ENCODE measurements at regions not wholly inside any gene's neighbourhood (a gene's known extent, or its start where the extent isn't known, plus 50 kb on each side); places are given as distances from the start of the nearest gene placed in this dataset.

DNA sequence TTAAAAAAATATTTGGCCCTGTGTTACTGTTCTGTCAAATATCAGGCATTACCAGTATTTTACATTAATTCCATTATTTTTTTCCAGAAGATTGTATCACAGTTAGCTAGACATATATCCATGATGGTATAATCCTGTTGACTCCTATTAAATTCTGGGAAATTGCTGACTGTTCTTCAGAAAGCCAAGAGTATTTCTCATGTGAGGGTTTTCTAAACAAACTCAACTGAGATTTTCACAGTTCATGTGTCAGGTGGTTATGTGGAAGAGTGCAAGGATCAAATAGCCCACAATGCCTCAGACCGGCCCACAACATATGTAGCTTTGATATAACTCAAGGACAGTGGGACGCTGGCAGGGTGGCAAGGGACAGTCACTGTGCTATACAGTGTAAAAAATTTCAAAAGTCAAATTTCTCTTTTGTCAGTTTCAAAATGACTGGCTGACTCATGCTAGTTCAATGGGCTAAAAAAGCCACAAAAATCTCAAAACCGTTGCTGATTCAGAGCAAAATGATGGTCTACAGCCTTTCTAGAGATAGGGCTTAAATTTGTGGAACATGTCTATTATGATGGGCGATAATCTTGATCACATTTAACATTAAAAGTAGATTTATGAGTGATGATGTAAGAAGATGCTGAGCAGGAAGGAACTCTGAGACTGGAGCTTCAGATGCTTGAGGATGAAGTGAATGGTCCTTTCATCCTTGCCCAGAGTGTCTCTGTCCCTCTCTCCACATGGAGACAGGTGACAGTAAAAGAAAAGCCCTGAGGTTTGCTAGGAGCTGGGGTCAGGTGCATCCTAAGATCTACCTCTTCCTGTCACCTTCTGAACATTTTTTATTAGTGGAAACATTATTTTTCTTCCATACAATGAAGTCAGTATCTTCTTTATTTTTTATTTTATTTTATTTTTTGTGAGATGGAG is 175.8 kb upstream of the PIEZO2 start:
- in situ Hi-C loops (cut with HindIII; ENCODE audit: low sequenced_read_pairs), result no loop called here

DNA sequence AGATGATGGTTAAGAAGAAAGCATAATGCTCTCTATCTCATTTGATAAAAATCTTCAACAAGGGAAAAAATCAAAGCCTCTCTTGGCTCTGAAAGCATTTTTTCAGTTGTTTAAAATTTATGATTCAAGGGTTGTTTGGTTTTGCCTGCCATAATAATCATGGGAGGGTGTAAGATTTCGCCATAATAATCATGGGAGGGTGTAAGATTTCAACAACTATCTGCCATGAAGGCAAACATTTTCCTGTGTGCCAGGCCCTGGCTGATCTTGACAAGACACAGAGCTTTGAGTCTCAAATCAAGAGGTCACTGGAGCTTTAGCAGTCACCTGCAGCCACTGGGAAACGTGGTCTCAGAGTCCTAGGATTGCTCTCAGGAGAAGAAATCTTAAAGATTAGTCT is 175.1 kb upstream of the PIEZO2 start:
- in situ Hi-C loops (cut with HindIII; ENCODE audit: low sequenced_read_pairs), result no loop called here

DNA sequence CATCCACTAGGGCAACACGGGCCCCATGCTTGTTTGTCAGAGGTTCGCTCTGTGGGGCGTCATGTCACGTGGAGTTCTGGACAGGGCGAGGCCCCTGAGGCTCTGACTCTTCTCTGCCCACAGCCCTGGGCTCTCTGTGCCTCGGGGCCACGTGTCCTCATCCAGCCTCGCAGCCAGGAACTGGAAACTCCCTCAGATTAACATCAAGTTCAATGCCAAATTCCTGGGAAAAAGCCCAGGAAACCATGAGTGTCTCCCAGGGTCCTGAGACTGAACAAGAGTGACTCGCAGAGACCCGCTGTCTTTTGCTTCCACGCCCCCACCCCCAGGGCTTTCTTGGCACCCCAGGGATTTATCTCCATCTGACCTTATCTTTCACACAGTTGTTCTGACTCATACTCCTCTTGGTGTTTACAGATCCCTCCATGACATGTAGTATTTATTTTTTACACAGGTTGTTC is 174.0 kb upstream of the PIEZO2 start:
- in situ Hi-C loops (cut with HindIII; ENCODE audit: low sequenced_read_pairs), result no loop called here

DNA sequence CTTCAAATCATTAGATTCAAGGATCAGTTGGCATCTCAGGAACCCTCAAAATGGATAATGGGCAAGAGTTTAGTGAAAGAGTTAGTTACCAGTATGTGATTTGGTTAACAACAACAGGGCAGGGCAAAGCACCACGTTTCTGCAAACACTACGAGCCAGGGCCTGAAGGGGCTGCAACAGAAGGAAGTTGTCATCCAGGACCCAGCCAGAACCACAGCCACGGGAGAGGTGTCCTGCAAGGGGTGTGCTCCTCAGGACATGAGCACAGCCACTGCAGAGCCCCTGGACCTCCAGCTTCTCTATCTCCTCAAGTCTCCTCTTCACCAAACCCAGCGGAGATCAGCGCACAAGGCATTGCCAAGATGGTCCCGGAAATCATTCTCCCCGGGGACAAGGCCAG is 173.3 kb upstream of the PIEZO2 start:
- in situ Hi-C loops (cut with HindIII; ENCODE audit: low sequenced_read_pairs), result no loop called here

DNA sequence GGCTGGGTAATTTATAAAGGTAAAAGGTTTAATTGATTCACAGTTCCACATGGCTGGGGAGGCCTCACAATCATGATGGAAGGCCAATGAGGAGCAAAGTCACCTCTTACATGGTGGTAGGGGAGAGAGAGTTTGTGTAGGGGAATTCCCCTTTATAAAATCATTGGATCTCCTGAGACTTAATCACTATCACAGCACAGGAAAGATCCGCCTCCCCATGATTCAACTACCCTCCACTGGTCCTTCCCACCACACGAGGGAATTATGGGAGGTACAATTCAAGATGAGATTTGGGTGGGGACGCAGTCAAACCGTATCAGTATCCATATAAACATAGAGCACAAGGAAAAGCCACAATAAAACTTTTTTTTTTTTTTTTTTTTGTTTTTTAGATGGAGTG is 172.6 kb upstream of the PIEZO2 start:
- in situ Hi-C loops (cut with HindIII; ENCODE audit: low sequenced_read_pairs), result no loop called here

DNA sequence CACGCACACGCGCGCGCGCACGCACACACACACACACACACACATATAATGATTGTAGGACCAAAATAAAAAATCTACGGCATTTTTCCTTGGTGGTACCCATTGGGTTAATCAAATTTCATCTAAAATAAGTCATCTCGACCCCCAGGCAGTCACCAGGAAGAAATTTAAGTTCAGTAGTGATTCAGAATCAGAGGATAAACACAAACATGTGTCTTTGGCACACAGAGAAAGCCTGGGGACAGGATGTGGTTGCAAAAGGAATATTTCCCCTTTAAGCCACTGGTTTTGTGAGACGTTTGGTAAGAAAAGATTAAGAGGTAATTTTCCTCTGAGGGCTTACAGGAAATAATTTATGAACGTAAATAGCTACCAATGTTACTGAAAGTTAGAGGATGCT is 171.6 kb upstream of the PIEZO2 start:
- in situ Hi-C loops (cut with HindIII; ENCODE audit: low sequenced_read_pairs), result no loop called here

DNA sequence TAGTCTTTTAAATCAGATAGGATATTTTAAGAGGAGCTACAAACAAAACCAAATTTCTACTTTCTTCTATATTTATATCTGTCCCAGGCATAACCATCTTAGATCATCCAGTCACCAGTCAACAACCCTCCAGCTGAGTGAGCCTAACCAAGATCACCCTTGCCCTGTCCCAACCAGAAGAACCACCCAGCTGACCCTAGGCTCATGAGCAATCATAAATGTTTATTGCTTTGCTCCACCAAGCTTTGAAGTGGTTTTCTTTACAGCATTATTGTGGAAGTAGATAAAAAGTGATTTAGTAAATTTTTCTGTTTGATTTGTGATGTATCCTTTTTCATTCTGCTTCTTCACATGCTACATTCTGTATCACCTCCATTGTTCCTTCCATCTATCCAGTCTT is 167.2 kb upstream of the PIEZO2 start:
- in situ Hi-C loops (cut with HindIII; ENCODE audit: low sequenced_read_pairs), result loop anchor here (10.0 kb wide), 1 partner anchor 58 kb away; no protein-coding TSS in a partner anchor

DNA sequence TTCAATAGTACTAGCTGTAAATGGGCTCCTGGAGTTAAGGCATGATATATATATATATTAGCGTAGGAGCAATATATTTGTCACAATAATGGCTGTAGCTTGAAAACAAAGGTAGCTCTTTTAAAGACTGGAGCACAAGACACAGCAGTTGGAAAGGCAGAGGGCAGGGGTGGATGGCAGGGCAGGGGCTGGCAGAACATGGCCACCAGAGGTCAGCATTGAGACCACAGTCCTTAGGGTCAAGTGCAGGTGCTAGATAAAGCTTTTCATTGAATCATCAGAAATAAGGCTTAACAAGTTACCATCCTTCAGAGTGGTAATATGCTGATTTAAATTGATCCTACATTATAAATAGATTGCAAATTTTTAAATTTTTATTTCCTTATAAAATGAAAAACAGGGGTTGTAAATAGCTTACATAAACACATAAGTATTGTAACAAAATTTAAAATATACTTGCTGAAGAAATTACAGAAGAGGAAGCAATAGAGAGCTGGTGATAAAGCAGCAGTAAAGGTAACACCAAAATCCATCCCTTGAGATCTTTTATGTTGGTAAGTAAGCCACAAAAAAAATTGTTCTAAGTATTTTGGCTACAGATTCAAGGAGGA is 161.2 kb upstream of the PIEZO2 start:
- in situ Hi-C loops (cut with HindIII; ENCODE audit: low sequenced_read_pairs), result loop anchor here (10.0 kb wide), 1 partner anchor 64 kb away; no protein-coding TSS in a partner anchor

DNA sequence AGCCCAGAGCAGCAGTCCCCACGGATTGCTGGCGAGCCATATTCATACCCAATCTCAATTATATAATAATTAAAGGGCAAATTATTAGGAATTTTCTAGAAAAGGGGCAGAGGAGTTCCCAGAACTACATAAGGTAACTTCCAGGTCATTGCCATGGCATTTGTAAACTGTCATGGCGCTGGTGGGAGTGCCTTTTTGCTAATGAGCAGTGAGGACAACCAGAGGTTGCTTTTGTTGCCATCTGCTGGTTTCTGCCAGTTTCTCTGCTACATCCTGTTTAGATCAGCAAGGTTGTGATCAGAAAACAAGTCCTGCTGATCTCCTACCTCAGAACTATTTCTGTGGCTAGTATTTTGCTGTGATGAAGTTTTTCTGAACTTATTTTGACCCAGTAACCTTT is 159.8 kb upstream of the PIEZO2 start:
- in situ Hi-C loops (cut with HindIII; ENCODE audit: low sequenced_read_pairs), result no loop called here

DNA sequence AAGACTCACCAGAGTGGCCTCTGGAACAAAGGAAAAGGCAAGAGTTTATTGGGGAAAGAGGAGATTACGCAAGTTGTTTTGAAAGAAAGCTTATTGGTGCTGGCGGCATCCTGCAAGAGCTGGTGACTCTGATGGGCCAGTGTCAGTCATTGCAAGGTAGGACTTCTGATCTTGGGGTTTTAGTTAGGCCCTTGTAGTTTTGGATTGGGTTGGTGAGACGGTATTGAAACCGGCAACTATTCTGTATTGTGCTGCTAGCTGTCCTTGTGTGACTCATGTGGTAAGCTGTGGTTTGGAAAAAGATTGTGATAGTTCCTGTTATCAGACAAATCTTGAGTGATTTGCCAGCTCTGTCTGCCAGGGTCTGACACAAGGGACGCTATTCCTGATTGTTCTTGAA is 159.1 kb upstream of the PIEZO2 start:
- in situ Hi-C loops (cut with HindIII; ENCODE audit: low sequenced_read_pairs), result no loop called here

DNA sequence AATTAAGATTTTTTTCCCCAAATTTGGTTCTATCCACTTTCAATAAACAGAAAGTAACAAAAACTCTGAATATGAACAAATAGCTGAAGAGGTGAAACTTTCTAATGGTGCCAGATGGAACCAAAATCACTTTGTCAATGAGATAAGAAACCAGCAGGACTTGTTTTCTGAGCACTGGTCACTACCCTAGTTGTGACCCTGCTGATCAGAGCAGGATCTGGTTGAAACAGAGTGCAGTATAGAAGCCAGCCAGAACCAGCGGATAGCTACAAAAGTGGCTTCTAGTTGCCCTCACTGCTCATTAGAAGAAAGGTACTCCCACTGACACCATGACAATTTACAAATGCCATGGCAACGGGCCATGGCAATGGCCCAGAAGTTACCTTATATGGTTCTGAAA is 158.3 kb upstream of the PIEZO2 start:
- in situ Hi-C loops (cut with HindIII; ENCODE audit: low sequenced_read_pairs), result no loop called here

DNA sequence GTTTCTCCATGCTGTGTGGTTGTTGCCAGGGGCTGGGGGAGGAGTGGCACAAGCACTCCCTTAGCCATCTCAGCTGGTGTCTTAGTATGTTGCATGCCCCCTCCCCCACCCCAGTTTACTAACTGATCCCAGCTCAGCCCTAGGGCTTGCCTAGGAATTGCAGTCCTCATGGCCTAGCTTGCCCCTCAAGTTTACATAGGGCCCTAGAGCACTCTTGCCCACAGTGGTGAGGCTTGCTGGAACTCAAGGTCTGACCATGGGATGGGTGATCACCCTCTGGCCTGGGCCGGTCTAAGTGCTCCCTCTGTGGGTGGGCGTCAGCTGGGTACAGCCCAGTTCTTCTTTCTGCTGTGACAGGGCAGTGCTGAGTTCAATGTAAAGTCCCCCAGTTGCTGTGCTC is 156.1 kb upstream of the PIEZO2 start:
- in situ Hi-C loops (cut with HindIII; ENCODE audit: low sequenced_read_pairs), result no loop called here

DNA sequence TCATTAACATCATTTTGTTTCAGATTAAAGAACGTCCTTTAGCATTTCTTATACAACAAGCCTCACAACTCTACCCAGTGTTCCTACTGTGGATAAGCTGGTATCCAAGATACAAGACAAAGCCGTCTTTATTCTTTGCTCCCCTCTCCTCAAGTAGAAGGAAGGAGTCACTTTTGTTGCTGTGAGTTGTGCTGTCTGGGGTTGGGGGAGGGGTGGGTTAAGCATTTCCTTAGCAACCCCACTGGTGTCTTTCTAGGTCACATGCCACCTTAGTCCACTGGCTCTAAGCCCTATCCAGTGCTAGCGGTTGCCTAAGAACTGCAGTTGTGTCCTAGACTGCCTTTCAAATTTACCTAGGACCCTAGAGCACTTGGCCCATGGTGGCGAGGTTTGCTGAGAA is 155.6 kb upstream of the PIEZO2 start:
- in situ Hi-C loops (cut with HindIII; ENCODE audit: low sequenced_read_pairs), result no loop called here

DNA sequence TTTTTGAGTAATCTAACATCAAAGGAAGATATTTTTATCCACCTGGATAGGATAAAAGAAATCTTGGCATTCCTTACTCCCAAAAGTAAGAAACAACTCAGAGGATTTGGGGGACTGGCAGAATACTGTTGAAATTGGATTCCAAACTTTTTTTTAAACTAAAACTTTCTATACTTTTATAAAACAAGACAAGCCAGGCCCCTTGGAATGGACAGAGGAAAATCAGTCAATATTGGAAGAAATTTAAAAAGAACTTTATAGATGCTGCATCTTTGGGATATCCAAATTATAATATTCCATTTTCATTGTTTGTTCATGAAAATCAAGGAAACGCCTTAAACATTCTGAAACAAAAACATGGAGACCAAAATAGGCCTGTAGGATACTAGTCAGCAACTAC is 147.6 kb upstream of the PIEZO2 start:
- in situ Hi-C loops (cut with HindIII; ENCODE audit: low sequenced_read_pairs), result no loop called here

DNA sequence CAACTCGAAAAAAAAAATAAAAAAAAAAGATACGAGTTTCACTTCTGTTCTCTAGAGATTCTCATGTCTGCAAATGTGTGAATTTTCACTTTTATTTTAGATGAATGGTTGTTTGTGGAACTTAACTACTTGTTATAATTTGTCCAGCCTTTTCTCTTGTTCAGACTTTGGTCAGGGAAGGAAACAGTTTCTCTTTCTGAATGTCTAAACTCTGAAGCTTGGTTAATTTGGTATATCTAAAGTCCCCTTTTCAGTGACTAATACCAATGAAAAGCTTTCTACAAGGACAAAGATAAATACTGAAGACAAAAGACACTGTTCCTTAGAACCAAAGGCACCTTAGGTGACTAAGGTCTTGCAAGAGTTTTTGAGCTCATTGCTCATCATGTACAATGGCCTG is 144.4 kb upstream of the PIEZO2 start:
- in situ Hi-C loops (cut with HindIII; ENCODE audit: low sequenced_read_pairs), result no loop called here

DNA sequence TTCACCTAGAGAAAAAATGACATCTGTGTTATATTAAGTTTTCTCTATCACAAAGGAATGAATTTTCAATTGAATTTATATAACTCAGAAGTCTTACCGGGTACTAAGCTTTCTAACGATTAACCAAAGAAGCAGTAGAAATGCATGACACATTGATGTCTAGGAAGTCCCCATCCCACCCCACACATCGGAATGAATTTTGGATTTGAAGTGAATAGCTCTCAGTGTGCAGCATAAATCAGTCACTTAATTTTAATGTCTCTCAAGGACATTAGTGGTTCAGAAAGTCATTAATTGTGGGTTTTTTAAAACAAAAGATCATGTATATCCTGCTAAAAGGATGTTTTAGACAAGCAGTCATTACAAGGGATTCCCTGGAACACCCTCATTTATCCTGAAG is 141.4 kb upstream of the PIEZO2 start:
- in situ Hi-C loops (cut with HindIII; ENCODE audit: low sequenced_read_pairs), result no loop called here

DNA sequence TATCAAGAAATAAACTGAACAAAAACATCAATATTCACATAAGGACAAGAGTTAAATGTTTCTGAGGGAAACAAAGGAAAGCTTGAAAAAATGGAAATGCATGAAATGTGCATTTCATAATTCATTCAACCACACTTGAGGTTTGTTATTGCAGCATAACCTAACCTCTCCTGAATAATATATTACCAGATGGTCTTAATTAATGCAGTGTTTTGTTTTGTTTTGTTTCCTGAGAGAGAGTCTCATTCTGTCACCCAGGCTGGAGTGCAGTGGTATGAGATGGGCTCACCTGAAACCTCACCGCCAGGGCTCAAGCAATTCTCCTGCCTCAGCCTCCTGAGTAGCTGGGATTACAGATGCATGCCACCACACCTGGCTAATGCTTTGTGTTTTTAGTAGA is 139.9 kb upstream of the PIEZO2 start:
- in situ Hi-C loops (cut with HindIII; ENCODE audit: low sequenced_read_pairs), result no loop called here

DNA sequence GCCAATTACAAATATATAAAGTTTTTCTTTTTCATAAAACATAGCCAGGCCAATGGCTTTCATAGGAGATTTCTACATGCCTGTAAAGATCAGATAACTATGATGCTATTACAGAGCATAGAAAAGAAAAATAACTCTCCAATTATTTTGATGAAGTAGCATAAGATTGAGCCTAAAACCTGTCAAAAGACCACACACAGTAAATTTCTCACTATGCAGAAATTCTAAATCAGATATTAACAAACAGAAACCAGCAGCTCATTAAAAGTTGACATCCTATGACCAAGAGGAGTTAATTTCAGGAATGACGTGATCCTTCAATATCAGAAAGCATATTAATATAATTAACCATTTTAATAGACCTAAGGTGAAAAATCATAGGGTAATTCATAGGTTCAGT is 139.0 kb upstream of the PIEZO2 start:
- in situ Hi-C loops (cut with HindIII; ENCODE audit: low sequenced_read_pairs), result no loop called here

DNA sequence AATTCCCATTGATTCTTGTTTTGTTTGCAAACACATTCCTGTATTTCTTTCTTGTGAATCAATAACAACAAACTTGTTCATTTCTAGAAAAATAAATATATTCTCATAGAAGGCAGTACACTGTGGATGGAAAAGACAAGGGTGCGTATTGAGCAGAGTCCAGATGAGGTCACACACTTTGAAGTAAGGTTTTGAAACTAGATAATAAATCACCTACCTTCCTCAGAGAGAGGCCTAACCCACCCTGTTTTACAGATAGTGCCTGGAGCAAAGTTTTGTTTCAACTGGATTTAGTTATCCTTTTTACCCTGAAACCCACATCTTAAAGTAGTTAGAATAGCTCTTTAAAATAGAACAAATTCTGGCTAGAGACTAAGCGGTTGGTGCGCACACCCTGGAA is 137.1 kb upstream of the PIEZO2 start:
- in situ Hi-C loops (cut with HindIII; ENCODE audit: low sequenced_read_pairs), result no loop called here

DNA sequence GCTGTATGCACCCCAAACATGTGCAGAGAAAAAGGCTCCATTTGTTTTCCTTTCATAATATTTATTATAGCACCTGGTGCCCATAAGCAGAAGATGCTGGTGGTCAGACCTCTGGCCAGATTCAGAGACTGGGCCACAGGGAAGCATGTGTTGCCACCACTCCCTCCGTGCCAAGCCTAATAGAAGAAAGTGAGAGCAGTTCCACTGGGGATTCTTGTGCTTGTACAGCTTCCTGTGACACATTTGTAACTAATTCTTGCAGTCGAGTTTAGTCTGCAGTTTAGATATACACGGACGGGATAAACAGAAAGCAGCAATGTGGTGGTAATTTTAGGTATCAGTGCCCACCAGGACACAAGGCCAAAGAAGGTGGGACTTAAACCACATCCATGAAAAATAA is 135.4 kb upstream of the PIEZO2 start:
- in situ Hi-C loops (cut with HindIII; ENCODE audit: low sequenced_read_pairs), result no loop called here

DNA sequence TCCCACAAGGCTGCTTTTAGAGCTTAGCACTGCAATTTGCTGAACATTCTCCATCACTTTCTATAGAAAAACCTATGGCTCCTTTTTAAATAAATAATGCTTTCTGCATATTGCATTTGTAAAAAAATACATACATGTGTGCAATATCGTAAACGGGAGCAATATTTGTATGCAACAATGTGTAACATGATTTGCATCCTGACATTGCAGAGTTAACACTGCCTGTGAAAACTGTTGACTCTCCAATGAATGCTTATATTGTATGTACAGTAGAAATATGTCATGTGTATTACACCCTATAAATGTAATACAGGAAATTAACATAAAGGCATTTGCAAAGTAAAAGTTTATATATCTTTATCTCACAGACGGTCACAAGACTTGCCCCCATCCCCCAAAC is 135.0 kb upstream of the PIEZO2 start:
- in situ Hi-C loops (cut with HindIII; ENCODE audit: low sequenced_read_pairs), result no loop called here

DNA sequence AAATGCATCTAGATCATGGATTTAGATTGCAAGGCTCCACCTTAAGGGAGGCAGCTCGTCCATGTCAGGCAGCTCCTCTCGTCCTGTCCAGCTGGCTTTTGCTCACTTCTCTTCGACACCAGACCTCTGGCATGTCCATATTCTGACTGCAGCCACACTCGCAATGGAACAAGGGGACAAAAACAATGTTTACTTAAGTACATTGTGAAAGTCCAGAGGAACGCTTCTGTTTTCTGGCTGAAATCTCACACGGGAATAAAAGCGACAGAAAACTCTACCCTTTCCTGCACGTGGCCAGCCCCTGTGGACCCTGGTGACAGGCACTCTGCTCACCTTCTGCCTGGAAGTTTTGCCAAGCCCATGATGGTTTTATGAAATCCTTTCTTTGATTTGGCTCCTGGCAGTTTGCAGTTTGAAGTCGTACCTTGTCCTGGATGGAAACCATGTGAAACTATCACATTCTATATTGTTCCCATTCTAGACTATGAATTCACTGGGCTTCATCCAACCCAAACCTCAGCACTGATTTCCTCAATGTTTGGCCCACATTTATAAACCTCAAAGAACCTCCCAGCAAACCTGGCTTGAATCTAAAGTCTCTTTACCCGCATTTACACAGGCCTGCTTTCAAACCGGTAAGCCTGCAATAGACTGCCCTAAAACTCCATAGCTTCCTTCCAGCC is 134.3 kb upstream of the PIEZO2 start:
- in situ Hi-C loops (cut with HindIII; ENCODE audit: low sequenced_read_pairs), result no loop called here
